ENCODE measurements at regions not wholly inside any gene's neighbourhood (a gene's known extent, or its start where the extent isn't known, plus 50 kb on each side); places are given as distances from the start of the nearest gene placed in this dataset.
A peak's percentile ranks its signal among the peaks of the same experiment; 100 is the strongest.

GRCh38 chr4:184548316-184548647, 73.9 kb upstream of the IRF2 start:
- peaks cover 0 to 20% (median 0%) of the 10 kb centered on the region in 4 donors for H3K27me3 ChIP-seq
- 61% methylated on average over 5 of the region's 5 CpGs for WGBS
- no peak for TF ChIP-seq CTCF (IDR thresholded peaks at IDR 0.05)
- no peak for TF ChIP-seq EP300 (IDR thresholded peaks at IDR 0.05)
- no peak for TF ChIP-seq POLR2AphosphoS5 (IDR thresholded peaks at IDR 0.05)
- TF ChIP-seq POLR2A (IDR thresholded peaks at IDR 0.05; ENCODE audit: low read depth): no peak
- H3K9me3 ChIP-seq: no peaks in the 10 kb centered on the region
- no peaks in the 10 kb centered on the region for H3K4me1 ChIP-seq
- intact Hi-C loops (cut with DNase I): no loop called here
- no peak for DNase-seq (ENCODE audit: extremely low spot score)
- no peaks in the 10 kb centered on the region for H3K36me3 ChIP-seq
- no peak overlapping the region for H3K4me3 ChIP-seq
- H3K27ac ChIP-seq (replicated peaks in 1 of 4): no peak overlapping the region

DNA sequence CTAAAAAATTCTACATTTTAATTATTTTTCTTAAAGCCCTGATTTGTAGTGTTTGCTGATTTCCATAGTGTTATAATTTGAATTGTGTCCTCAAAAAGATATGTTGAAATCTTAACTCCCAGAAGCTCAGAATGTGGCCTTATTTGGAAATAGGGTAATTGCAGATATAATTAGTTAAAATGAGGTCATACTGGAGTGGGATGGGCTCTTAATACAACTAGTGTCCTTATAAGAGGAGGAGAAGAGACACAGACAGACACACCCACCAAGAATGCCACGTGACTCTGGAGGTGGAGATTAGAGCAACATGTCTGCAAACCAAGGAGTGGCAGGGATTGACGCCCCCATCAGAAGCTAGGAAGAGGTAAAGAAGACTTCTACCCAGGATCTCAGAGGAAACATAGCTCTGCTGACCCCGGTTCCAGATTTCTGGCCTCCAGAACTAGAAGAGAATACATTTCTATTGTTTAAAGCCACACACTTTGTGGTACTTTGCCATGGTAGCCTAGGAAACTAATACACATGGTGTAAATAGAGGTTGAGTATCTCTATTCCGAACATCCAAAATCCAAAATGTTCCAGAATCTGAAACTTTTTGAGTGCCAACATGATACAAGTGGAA, 70.5 kb upstream of the IRF2 start:
- Histone ChIP-seq H3K27me3 (peaks cover 0 to 20% (median 0%) of the 10 kb centered on the region in 4 donors), H3K4me1 (no peaks in the 10 kb centered on the region), H3K27ac (replicated peaks in 1 of 4) (no peak overlapping the region), H3K36me3 (no peaks in the 10 kb centered on the region), H3K9me3 (no peaks in the 10 kb centered on the region), H3K4me3 (no peak overlapping the region)
- DNase-seq (ENCODE audit: extremely low spot score): peak; percentile 78
- 68% methylated on average over 4 of the region's 4 CpGs for WGBS
- no peak for TF ChIP-seq POLR2AphosphoS5 (IDR thresholded peaks at IDR 0.05)
- no peak for TF ChIP-seq CTCF (IDR thresholded peaks at IDR 0.05)
- TF ChIP-seq POLR2A (IDR thresholded peaks at IDR 0.05; ENCODE audit: low read depth): no peak
- TF ChIP-seq EP300 (IDR thresholded peaks at IDR 0.05): no peak
- intact Hi-C loops (cut with DNase I): no loop called here

DNA sequence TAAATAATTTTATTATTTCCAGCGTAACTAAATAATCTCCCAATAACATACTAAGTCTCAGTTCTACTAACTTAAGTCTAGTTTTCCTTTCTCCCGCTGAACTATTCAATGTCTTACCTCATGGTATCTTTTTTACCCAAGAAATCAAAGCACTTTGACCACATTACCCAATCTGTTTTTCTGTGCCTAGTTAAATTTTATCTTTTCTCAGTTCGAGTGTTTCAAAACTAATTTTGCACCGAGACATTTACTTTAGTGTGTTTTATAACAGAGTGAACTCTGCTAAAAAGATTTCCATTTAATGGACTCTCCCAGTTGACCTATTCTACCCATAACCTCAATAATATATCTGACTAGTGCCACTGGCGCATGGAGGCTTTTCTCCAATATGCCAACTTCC, 67.6 kb upstream of the IRF2 start:
- DNase-seq (ENCODE audit: extremely low spot score): no peak
- no peak overlapping the region for H3K4me3 ChIP-seq
- H3K4me1 ChIP-seq: peaks cover 0 to 5% (median 4%) of the 10 kb centered on the region in 4 donors
- intact Hi-C loops (cut with DNase I): no loop called here
- H3K27me3 ChIP-seq: no peaks in the 10 kb centered on the region
- WGBS: 95% methylated on average over 5 of the region's 5 CpGs
- no peak for TF ChIP-seq POLR2A (IDR thresholded peaks at IDR 0.05; ENCODE audit: low read depth)
- no peak for TF ChIP-seq EP300 (IDR thresholded peaks at IDR 0.05)
- TF ChIP-seq CTCF (IDR thresholded peaks at IDR 0.05): no peak
- no peak for TF ChIP-seq POLR2AphosphoS5 (IDR thresholded peaks at IDR 0.05)
- H3K36me3 ChIP-seq: no peaks in the 10 kb centered on the region
- no peaks in the 10 kb centered on the region for H3K9me3 ChIP-seq
- no peak overlapping the region for H3K27ac ChIP-seq (replicated peaks in 1 of 4)

GRCh38 chr4:184540307-184540706, 66.0 kb upstream of the IRF2 start:
- Histone ChIP-seq H3K36me3 (no peaks in the 10 kb centered on the region), H3K9me3 (no peaks in the 10 kb centered on the region), H3K4me3 (no peak overlapping the region), H3K27ac (replicated peaks in 1 of 4) (no peak overlapping the region), H3K27me3 (no peaks in the 10 kb centered on the region), H3K4me1 (peaks cover 11 to 20% (median 18%) of the 10 kb centered on the region in 4 donors)
- intact Hi-C loops (cut with DNase I): no loop called here
- WGBS: 89% methylated on average over 1 of the region's 1 CpG
- DNase-seq (ENCODE audit: extremely low spot score): no peak
- TF ChIP-seq EP300 (IDR thresholded peaks at IDR 0.05): no peak

DNA sequence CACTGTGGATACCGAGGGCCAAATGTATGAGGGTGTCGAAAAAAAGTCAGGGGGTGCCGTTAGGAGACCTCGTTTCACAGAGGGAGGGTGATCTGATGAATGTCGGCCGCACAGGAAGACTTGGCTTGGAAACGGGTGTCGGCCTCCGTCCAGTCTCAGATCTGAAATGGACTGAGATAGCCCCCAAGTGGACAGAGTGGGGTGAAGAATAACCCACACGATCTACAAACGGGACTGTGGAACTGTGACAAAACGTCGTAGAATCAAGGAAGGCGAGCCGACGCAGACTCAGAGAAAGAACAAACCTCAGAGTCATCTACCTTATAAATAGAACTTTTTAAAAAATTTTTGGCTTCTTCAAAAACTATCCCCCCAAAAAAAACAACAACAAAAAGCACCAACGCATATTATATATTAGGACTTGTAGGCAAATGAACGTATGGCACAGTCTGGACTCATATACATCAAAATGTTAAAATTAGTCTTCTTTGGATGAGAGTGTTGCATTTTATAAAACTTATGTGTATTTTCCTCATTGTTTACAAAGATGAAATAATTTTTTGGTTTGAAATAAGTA, 63.8 kb upstream of the IRF2 start:
- peak; percentile 97 for DNase-seq (ENCODE audit: extremely low spot score)
- intact Hi-C loops (cut with DNase I): loop anchor here (2.0 to 5.0 kb wide), 4 partner anchors 109 to 273 kb away; partner anchors contain the start of genes CASP3 and PRIMPOL
- TF ChIP-seq CTCF (IDR thresholded peaks at IDR 0.05) (peak; percentile 70 to 86 (median 73)), POLR2AphosphoS5 (IDR thresholded peaks at IDR 0.05) (peak in 1 of 2 donors; percentile 61), EP300 (IDR thresholded peaks at IDR 0.05) (no peak), POLR2A (IDR thresholded peaks at IDR 0.05; ENCODE audit: low read depth) (no peak)
- Histone ChIP-seq H3K36me3 (no peaks in the 10 kb centered on the region), H3K27ac (replicated peaks in 1 of 4) (peak overlapping the region; percentile 91 to 96 (median 94)), H3K9me3 (no peaks in the 10 kb centered on the region), H3K4me3 (peak overlapping the region; percentile 62 to 80 (median 68)), H3K27me3 (no peaks in the 10 kb centered on the region), H3K4me1 (peaks cover 31 to 38% (median 38%) of the 10 kb centered on the region in 4 donors)
- WGBS: 4% methylated on average over 18 of the region's 18 CpGs

Measured in esophagus muscularis mucosa (tissue), 4 donors.